Neural cell (in vitro differentiated cells): ENCODE measurements at regions not wholly inside any gene's neighbourhood (a gene's known extent, or its start where the extent isn't known, plus 50 kb on each side); places are given as distances from the start of the nearest gene placed in this dataset.

Experiments
- H2AFZ ChIP-seq: fragments of 200-600, 300-800 bp; sonication (generic), shearing (Covaris generic); 2 replicates; pipeline ENCODE4 v1.6.0; 2014; ENCODE audit warnings: low read depth, mild to moderate bottlenecking, antibody characterized with exemption, low read length, moderate library complexity
- H3F3A ChIP-seq: fragments of 200-600 bp; shearing (Covaris generic); 2 replicates; pipeline ENCODE4 v1.6.1; 2016; ENCODE audit warnings: mild to moderate bottlenecking, moderate library complexity, mixed read lengths, antibody characterized with exemption, low read length; ENCODE audit not compliant: insufficient read depth, poor library complexity, severe bottlenecking
- H3K27ac ChIP-seq: fragments of 200-600, 300-800 bp; sonication (generic), shearing (Covaris generic); 2 replicates; pipeline ENCODE4 v1.5.1; 2014; ENCODE audit warnings: mild to moderate bottlenecking, low read length, moderate library complexity
- H3K27me3 ChIP-seq: fragments of 300-800, 200-600 bp; sonication (generic), shearing (Covaris generic); 2 replicates; pipeline ENCODE4 v1.6.0; 2014; ENCODE audit warnings: mild to moderate bottlenecking, low read depth, low read length, moderate library complexity; ENCODE audit not compliant: insufficient read depth
- H3K36me3 ChIP-seq: fragments of 300-800, 200-600 bp; sonication (generic), shearing (Covaris generic); 2 replicates; pipeline ENCODE4 v1.5.1; 2014; ENCODE audit warnings: mild to moderate bottlenecking, antibody characterized with exemption, low read length, moderate library complexity; ENCODE audit not compliant: insufficient read depth
- H3K4me2 ChIP-seq: fragments of 300-800, 200-600 bp; sonication (generic), shearing (Covaris generic); 2 replicates; pipeline ENCODE4 v1.6.0; 2014; ENCODE audit warnings: mild to moderate bottlenecking, low read length
- H3K4me3 ChIP-seq: fragments of 300-800, 200-600 bp; sonication (generic), shearing (Covaris generic); 2 replicates; pipeline ENCODE4 v1.5.1; 2014; ENCODE audit warnings: mild to moderate bottlenecking, low read length, moderate library complexity
- H3K79me2 ChIP-seq: fragments of 200-600 bp; shearing (Covaris generic); replicated peaks from 2 replicates; pipeline ENCODE4 v1.6.0; 2014; ENCODE audit warnings: mild to moderate bottlenecking, low read length, moderate library complexity; ENCODE audit not compliant: insufficient read depth
- H3K9ac ChIP-seq: fragments of 300-800, 200-600 bp; sonication (generic), shearing (Covaris generic); 2 replicates; pipeline ENCODE4 v1.6.1; 2016; ENCODE audit warnings: mild to moderate bottlenecking, low read length, mixed read lengths
- H3K9me2 ChIP-seq: fragments of 200-600 bp; shearing (Covaris generic); 2 replicates; pipeline ENCODE4 v1.6.1; 2016; ENCODE audit warnings: mild to moderate bottlenecking, low read length, mixed read lengths; ENCODE audit not compliant: insufficient read depth
- H3K9me3 ChIP-seq: fragments of 200-600, 300-800 bp; sonication (generic), shearing (Covaris generic); 2 replicates; pipeline ENCODE4 v1.6.1; 2016; ENCODE audit warnings: mild to moderate bottlenecking, mixed run types, low read length, moderate library complexity, mixed read lengths
- H4K20me1 ChIP-seq: fragments of 200-600 bp; shearing (Covaris generic); 2 replicates; pipeline ENCODE4 v1.6.1; 2016; ENCODE audit warnings: mild to moderate bottlenecking, mixed run types; ENCODE audit not compliant: insufficient read depth
- CTCF ChIP-seq: fragments of 450-650 bp; IDR thresholded peaks from 2 replicates; pipeline ENCODE4 v1.5.1; 2014; ENCODE audit warnings: antibody characterized with exemption, mild to moderate bottlenecking, moderate library complexity; ENCODE audit not compliant: poor library complexity, severe bottlenecking
- EP300 ChIP-seq: fragments of 450-650 bp; conservative IDR thresholded peaks from 2 replicates; pipeline ENCODE4 v1.6.1; 2014; ENCODE audit warnings: antibody characterized with exemption, mild to moderate bottlenecking, moderate library complexity; ENCODE audit not compliant: poor library complexity, severe bottlenecking
- EZH2 ChIP-seq: fragments of 200-600, 300-800 bp; shearing (Covaris generic), sonication (generic); IDR thresholded peaks from 2 replicates; pipeline ENCODE4 v1.6.1; 2014; ENCODE audit warnings: antibody characterized with exemption, low read length, borderline replicate concordance, mild to moderate bottlenecking; ENCODE audit not compliant: insufficient read depth, poor library complexity, severe bottlenecking
- MXI1 ChIP-seq: fragments of 450-650 bp; conservative IDR thresholded peaks from 2 replicates; pipeline ENCODE4 v1.6.1; 2014; ENCODE audit warnings: antibody characterized with exemption, mild to moderate bottlenecking; ENCODE audit not compliant: poor library complexity, severe bottlenecking
- POLR2AphosphoS5 ChIP-seq: IDR thresholded peaks from 2 replicates; pipeline ENCODE4 v1.6.1; 2012
- RAD21 ChIP-seq: fragments of 450-650 bp; conservative IDR thresholded peaks from 2 replicates; pipeline ENCODE4 v1.6.1; 2014; ENCODE audit warnings: antibody characterized with exemption, mild to moderate bottlenecking, moderate library complexity
- SMC3 ChIP-seq: fragments of 450-650 bp; conservative IDR thresholded peaks from 2 replicates; pipeline ENCODE4 v1.6.1; 2014; ENCODE audit warnings: antibody characterized with exemption, mild to moderate bottlenecking, moderate library complexity; ENCODE audit not compliant: poor library complexity
- TAF1 ChIP-seq: IDR thresholded peaks from 2 replicates; pipeline ENCODE4 v1.6.1; 2012; ENCODE audit warnings: low read depth
- TF ChIP-seq, protein P1 (sequence below): IDR thresholded peaks from 2 replicates; pipeline ENCODE4 v1.6.1; 2012; ENCODE audit warnings: borderline replicate concordance

DNA sequence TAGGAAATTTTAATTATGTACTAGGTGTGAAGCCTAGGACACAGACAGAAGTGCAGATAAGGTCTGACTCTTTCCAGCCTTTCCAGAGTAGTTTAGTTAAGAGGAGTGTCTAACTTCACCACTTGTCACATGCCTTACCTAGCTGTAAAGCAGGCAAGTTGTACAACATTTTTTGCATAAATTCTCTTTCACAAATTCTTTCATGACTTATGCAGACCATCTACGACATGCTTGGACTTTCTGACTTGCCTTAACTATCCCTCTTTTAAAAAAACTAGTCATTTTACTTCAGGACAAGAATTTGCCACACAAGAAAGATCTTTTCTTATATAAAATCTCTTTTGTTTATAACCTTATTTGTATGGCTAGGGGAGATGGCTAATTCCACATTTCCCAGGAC lies 1273.6 kb upstream of the SLC39A10 start:
- Histone ChIP-seq H3F3A (no peaks in the 10 kb centered on the region), H4K20me1 (no peaks in the 10 kb centered on the region), H3K27me3 (no peaks in the 10 kb centered on the region), H2AFZ (no peak overlapping the region), H3K79me2 (no peaks in the 10 kb centered on the region), H3K9ac (no peak overlapping the region), H3K27ac (no peak overlapping the region), H3K4me3 (no peak overlapping the region), H3K36me3 (no peaks in the 10 kb centered on the region), H3K9me2 (no peaks in the 10 kb centered on the region), H3K9me3 (no peaks in the 10 kb centered on the region), H3K4me2 (no peak overlapping the region)
- TF ChIP-seq RAD21 (no peak), EP300 (no peak), EZH2 (no peak), TAF1 (no peak), POLR2AphosphoS5 (no peak), MXI1 (no peak), CTCF (no peak), SMC3 (no peak)
- TF ChIP-seq, protein P1, sequence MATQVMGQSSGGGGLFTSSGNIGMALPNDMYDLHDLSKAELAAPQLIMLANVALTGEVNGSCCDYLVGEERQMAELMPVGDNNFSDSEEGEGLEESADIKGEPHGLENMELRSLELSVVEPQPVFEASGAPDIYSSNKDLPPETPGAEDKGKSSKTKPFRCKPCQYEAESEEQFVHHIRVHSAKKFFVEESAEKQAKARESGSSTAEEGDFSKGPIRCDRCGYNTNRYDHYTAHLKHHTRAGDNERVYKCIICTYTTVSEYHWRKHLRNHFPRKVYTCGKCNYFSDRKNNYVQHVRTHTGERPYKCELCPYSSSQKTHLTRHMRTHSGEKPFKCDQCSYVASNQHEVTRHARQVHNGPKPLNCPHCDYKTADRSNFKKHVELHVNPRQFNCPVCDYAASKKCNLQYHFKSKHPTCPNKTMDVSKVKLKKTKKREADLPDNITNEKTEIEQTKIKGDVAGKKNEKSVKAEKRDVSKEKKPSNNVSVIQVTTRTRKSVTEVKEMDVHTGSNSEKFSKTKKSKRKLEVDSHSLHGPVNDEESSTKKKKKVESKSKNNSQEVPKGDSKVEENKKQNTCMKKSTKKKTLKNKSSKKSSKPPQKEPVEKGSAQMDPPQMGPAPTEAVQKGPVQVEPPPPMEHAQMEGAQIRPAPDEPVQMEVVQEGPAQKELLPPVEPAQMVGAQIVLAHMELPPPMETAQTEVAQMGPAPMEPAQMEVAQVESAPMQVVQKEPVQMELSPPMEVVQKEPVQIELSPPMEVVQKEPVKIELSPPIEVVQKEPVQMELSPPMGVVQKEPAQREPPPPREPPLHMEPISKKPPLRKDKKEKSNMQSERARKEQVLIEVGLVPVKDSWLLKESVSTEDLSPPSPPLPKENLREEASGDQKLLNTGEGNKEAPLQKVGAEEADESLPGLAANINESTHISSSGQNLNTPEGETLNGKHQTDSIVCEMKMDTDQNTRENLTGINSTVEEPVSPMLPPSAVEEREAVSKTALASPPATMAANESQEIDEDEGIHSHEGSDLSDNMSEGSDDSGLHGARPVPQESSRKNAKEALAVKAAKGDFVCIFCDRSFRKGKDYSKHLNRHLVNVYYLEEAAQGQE, result no peak

GRCh38 chr2:194382221-194382620 lies 1274.8 kb upstream of the SLC39A10 start:
- Histone ChIP-seq H3K9me2 (no peaks in the 10 kb centered on the region), H4K20me1 (no peaks in the 10 kb centered on the region), H3K27ac (no peak overlapping the region), H3K36me3 (no peaks in the 10 kb centered on the region), H3F3A (no peaks in the 10 kb centered on the region), H3K4me2 (no peak overlapping the region), H3K27me3 (no peaks in the 10 kb centered on the region), H3K9me3 (no peaks in the 10 kb centered on the region), H2AFZ (no peak overlapping the region), H3K4me3 (no peak overlapping the region), H3K79me2 (no peaks in the 10 kb centered on the region), H3K9ac (no peak overlapping the region)
- TF ChIP-seq SMC3 (no peak), POLR2AphosphoS5 (no peak), EP300 (no peak), TAF1 (no peak), RAD21 (no peak), MXI1 (no peak), CTCF (no peak), EZH2 (no peak)
- TF ChIP-seq, protein P1, result no peak
